ENCODE measurements at regions not wholly inside any gene's neighbourhood (a gene's known extent, or its start where the extent isn't known, plus 50 kb on each side); places are given as distances from the start of the nearest gene placed in this dataset.

DNA sequence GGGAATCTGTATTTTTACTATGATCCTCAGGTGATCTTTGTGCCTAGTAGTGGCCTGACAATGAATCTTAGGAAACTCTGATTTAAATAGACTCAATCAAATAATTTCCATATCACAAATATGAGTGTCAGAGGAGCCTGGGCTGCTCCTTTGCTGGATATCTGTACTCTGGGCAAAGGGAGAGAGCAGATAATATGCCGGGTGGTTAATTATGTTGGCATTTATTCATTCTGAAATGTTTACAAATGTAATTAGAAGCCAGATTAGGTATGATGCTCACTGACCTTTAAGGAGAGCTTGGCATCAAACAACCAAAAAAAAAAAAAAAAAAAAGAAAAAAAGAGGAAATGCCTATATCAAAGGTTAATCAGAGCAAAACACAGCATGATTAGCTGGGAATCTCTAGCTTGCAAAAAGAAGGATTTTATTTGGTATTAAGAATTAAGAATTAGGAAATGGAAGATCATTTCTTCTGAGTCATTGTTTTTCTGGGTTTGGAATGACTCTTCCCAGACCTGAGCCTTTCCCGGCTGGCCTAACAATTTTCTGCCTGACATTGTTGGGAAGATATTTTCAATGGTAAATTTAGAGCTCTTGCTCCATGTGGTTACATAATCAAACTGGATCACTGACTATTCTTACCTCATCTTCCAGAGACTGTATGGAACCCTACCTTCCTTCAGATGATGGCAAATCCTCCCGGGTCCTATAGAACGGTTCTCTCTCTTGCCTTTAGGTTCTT lies 365.3 kb downstream of the REEP3 start:
- H3K27ac Mint-ChIP-seq = no peak overlapping the region
- H3K9me3 Mint-ChIP-seq = peaks cover 4% of the 10 kb centered on the region
- H3K4me3 Mint-ChIP-seq = no peak overlapping the region
- no peaks in the 10 kb centered on the region for H3K36me3 Mint-ChIP-seq
- DNase-seq (ENCODE audit: low spot score in 2 of 2, unreplicated experiment in 2 of 2) = no peak
- TF ChIP-seq, protein P1, sequence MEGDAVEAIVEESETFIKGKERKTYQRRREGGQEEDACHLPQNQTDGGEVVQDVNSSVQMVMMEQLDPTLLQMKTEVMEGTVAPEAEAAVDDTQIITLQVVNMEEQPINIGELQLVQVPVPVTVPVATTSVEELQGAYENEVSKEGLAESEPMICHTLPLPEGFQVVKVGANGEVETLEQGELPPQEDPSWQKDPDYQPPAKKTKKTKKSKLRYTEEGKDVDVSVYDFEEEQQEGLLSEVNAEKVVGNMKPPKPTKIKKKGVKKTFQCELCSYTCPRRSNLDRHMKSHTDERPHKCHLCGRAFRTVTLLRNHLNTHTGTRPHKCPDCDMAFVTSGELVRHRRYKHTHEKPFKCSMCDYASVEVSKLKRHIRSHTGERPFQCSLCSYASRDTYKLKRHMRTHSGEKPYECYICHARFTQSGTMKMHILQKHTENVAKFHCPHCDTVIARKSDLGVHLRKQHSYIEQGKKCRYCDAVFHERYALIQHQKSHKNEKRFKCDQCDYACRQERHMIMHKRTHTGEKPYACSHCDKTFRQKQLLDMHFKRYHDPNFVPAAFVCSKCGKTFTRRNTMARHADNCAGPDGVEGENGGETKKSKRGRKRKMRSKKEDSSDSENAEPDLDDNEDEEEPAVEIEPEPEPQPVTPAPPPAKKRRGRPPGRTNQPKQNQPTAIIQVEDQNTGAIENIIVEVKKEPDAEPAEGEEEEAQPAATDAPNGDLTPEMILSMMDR (IDR thresholded peaks at IDR 0.05; ENCODE audit: unreplicated experiment) = no peak
- peaks cover 6% of the 10 kb centered on the region for H3K4me1 Mint-ChIP-seq
- H3K27me3 Mint-ChIP-seq (ENCODE audit: low read depth) = peaks cover 11% of the 10 kb centered on the region

DNA sequence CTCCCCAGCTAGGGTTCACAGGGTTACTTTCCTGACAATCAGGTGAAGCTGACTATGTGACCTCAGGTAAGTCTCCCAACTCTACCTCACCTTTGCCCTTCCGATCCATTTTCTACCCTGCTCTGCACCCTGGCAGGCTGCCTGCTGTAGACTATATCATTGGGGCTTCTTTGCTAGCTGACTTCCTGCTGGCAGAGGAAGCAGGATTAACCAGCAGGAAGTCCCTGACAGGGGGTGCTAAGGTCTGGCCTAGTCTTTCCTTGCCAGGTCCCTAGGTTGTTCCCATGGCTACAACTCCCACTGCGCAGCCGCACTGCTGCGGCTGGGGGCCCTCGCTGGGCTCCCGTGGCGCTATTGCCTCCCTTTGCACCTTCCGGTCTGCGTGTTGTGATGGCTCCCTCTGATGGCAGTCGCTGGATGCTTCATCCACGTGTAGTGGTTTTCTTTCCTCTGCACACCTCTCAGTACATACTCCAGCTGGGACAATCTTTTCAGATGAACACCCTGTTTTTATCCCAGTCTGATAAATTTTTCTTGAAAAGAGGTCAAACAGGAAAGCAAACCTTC lies 365.9 kb downstream of the REEP3 start:
- H3K9me3 Mint-ChIP-seq = no peaks in the 10 kb centered on the region
- peaks cover 6% of the 10 kb centered on the region for H3K4me1 Mint-ChIP-seq
- TF ChIP-seq, protein P1 (IDR thresholded peaks at IDR 0.05; ENCODE audit: unreplicated experiment) = no peak
- H3K36me3 Mint-ChIP-seq = no peaks in the 10 kb centered on the region
- H3K4me3 Mint-ChIP-seq = no peak overlapping the region
- no peak overlapping the region for H3K27ac Mint-ChIP-seq
- DNase-seq (ENCODE audit: low spot score in 2 of 2, unreplicated experiment in 2 of 2) = no peak
- peaks cover 11% of the 10 kb centered on the region for H3K27me3 Mint-ChIP-seq (ENCODE audit: low read depth)

DNA sequence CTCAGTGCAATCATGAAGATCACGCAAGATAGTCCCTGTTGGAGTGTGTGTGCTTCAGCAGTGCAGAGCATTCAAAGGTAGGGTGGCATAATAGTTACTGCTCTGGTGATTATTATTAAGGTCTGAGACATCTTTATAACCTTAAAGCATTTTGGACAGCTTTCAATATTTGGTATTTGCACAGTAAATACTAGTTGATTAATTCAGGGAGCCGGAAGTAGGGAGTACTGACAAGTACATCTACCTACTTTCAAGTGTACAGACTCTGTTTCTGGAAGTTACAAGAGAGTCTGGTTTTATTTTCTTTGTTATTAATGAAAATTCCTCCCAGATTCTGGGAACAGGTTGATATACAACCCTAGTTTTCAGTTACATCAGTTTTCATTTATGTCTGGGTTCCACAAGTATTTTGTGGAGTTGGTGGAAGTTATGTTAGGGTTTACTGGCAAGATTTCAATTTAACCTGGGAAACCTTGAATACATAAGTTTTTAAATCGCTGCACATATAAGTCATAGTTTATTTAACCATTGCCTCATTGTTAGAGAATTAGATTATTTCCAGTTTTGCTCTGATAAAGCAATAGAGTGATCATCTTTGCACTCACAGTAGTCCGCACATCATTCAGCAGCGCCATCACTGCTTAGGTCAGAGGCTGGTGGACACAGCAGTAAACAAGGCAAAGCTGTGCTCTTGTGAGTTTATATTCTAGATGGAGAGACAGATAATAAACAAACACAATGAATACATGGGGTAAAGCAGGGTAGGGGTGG lies 366.6 kb downstream of the REEP3 start:
- Mint-ChIP-seq H3K36me3 (no peaks in the 10 kb centered on the region), H3K27ac (no peak overlapping the region), H3K9me3 (no peaks in the 10 kb centered on the region), H3K4me3 (no peak overlapping the region), H3K4me1 (peaks cover 6% of the 10 kb centered on the region), H3K27me3 (ENCODE audit: low read depth) (peaks cover 12% of the 10 kb centered on the region)
- DNase-seq (ENCODE audit: low spot score in 2 of 2, unreplicated experiment in 2 of 2) = no peak
- TF ChIP-seq, protein P1 (IDR thresholded peaks at IDR 0.05; ENCODE audit: unreplicated experiment) = no peak

DNA sequence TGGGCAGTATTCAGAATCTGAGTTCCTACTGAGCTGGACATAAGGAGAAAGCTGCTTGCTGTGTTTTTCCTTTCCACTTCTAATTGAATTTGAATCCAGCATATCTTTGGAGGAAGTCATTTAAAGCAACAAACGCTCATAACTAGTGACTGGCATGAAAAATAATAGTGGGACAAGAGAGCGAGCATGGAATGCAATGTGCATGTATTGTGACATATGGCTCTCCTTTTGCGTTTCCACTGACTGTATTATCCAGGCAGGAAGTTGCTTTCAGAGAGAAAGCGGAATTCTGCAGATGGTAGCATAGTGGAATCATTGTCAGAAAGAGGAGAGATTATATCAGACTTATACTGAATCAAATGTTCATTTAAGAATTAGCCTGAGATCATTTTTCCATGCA lies 368.6 kb downstream of the REEP3 start:
- Mint-ChIP-seq H3K27me3 (ENCODE audit: low read depth) (peaks cover 28% of the 10 kb centered on the region), H3K36me3 (no peaks in the 10 kb centered on the region), H3K9me3 (no peaks in the 10 kb centered on the region), H3K27ac (no peak overlapping the region), H3K4me3 (no peak overlapping the region), H3K4me1 (peaks cover 6% of the 10 kb centered on the region)
- DNase-seq (ENCODE audit: low spot score in 2 of 2, unreplicated experiment in 2 of 2) = no peak
- TF ChIP-seq, protein P1 (IDR thresholded peaks at IDR 0.05; ENCODE audit: unreplicated experiment) = no peak

DNA sequence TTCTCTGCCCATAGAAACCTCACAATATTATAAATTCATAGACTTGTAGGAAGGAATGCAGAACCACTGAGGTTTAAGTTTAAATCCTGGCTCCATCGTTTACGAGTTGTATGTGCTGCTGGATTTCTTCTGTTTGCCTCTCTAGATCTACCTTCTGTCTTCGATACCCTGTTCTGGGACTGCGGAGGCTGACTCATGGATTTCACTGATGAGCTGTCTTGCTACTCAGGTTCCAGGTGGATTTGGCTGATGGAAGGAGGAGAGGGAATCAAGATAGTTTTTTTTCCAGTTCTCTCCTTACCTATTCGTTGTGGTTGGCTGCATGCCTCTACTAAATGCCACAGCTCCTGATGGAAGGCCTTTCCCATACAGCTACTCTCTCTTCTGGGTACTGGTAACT lies 375.8 kb downstream of the REEP3 start:
- peaks cover 20% of the 10 kb centered on the region for H3K27me3 Mint-ChIP-seq (ENCODE audit: low read depth)
- H3K36me3 Mint-ChIP-seq = no peaks in the 10 kb centered on the region
- TF ChIP-seq, protein P1 (IDR thresholded peaks at IDR 0.05; ENCODE audit: unreplicated experiment) = no peak
- H3K4me3 Mint-ChIP-seq = no peak overlapping the region
- H3K9me3 Mint-ChIP-seq = no peaks in the 10 kb centered on the region
- H3K4me1 Mint-ChIP-seq = peaks cover 4% of the 10 kb centered on the region
- no peak for DNase-seq (ENCODE audit: low spot score in 2 of 2, unreplicated experiment in 2 of 2)
- H3K27ac Mint-ChIP-seq = no peak overlapping the region

Measured in mesothelial cell of epicardium (in vitro differentiated cells).